ENCODE measurements at regions not wholly inside any gene's neighbourhood (a gene's known extent, or its start where the extent isn't known, plus 50 kb on each side); places are given as distances from the start of the nearest gene placed in this dataset.

GRCh38 chr4:24745172-24745895, 50.0 kb upstream of the SOD3 start:
- TF ChIP-seq CTCF (IDR thresholded peaks at IDR 0.05), result no peak
- TF ChIP-seq POLR2A (IDR thresholded peaks at IDR 0.05), result no peak

All from uterus (tissue), 2 donors.